ENCODE measurements at regions not wholly inside any gene's neighbourhood (a gene's known extent, or its start where the extent isn't known, plus 50 kb on each side); places are given as distances from the start of the nearest gene placed in this dataset.
"Not testable (repeated sequence)": the region's sequence is repeated elsewhere in the genome, so short reads cannot be mapped to it uniquely, and the experiment has no call there.

GRCh38 chr3:78101384-78101783 lies 1061.5 kb downstream of the ROBO2 start:
- DNase-seq (ENCODE audit: extremely low read depth, low read depth), result peak; percentile 80
- TF ChIP-seq CTCF (IDR thresholded peaks at IDR 0.05; ENCODE audit: low read depth, low read length), result no peak

DNA sequence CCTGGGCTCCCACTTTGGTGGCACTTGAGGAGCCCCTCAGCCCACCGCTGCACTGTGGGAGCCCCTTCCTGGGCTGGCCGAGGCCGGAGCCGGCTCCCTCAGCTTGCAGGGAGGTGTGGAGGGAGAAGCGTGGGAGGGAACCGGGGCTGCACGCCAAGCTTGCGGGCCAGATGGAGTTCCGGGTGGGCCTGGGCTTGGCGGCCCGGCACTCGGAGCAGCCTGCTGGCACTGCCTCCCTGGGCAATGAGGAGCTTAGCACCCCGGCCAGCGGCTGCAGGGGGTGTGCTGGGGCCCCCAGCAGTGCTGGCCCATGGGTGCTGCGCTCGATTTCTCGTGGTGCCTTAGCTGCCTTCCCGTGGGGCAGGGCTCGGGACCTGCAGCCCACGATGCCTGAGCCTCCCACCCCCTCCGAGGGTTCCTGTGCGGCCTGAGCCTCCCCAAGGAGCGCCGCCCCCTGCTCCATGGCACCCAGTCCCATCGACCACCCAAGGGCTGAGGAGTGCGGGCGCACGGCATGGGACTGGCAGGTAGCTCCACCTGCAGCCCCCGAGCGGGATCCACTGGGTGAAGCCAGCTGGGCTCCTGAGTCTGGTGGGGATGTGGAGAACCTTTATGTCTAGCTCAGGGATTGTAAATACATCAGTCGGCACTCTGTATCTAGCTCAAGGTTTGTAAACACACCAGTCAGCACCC lies 1068.5 kb downstream of the ROBO2 start:
- not testable (repeated sequence) for DNase-seq (ENCODE audit: extremely low read depth, low read depth)

- DNase-seq (ENCODE audit: extremely low read depth, low read depth), result peak; percentile 84
Measured at GRCh38 chr3:78112291-78113010, 1072.6 kb downstream of the ROBO2 start.

DNA sequence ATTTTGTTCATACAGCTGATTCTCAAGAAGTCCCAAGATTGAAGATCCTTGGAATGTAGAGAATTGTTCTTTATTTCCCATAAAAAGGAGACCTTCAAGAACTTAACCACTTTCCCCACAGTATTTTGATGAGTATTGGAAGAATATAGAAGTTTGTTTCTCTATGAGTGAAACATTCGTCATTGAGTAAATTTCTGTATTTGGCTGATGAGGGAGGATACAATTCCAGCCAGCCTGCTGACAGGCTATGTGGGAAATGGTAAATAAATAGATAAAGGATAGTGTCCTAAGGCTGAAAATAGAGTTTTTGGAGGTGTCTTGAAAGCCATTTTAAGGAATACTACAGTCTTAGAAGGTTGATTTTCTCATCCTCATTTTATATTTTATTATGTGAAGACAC lies 1076.1 kb downstream of the ROBO2 start:
- TF ChIP-seq CTCF (IDR thresholded peaks at IDR 0.05; ENCODE audit: low read depth, low read length), result no peak
- DNase-seq (ENCODE audit: extremely low read depth, low read depth), result no peak

More at GRCh38 chr3:78112291-78113010, 1072.6 kb downstream of the ROBO2 start:
- no peak for TF ChIP-seq CTCF (IDR thresholded peaks at IDR 0.05; ENCODE audit: low read depth, low read length)

- no peak for TF ChIP-seq CTCF (IDR thresholded peaks at IDR 0.05; ENCODE audit: low read depth, low read length)
Measured at GRCh38 chr3:78116874-78117273, 1077.0 kb downstream of the ROBO2 start.

GRCh38 chr3:78123058-78123457 lies 1083.2 kb downstream of the ROBO2 start:
- no peak for DNase-seq (ENCODE audit: extremely low read depth, low read depth)
- TF ChIP-seq CTCF (IDR thresholded peaks at IDR 0.05; ENCODE audit: low read depth, low read length), result no peak

More at GRCh38 chr3:78116874-78117273, 1077.0 kb downstream of the ROBO2 start:
- DNase-seq (ENCODE audit: extremely low read depth, low read depth), result no peak

DNA sequence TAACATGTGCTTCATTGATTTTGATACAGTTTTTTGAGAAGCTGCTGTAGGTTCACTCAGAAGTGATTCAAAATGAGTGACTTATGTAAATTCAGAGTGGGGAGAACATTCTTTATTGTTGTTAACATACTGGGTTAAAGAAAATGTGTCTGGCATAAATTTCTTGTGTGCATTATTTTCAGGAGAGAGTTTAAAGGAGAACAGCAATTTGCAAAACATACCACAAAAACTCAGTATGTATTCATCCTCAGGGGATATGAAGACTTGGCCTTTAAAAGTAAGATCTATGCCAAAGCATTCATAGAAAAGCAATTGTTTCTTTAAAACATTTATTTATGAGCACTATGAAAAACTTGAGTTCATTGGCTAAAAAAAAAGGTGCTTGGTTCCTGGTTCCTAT lies 1089.8 kb downstream of the ROBO2 start:
- no peak for TF ChIP-seq CTCF (IDR thresholded peaks at IDR 0.05; ENCODE audit: low read depth, low read length)

More for the DNA sequence above, 1089.8 kb downstream of the ROBO2 start:
- no peak for DNase-seq (ENCODE audit: extremely low read depth, low read depth)
